ENCODE measurements at regions not wholly inside any gene's neighbourhood (a gene's known extent, or its start where the extent isn't known, plus 50 kb on each side); places are given as distances from the start of the nearest gene placed in this dataset.
"Not testable (repeated sequence)": the region's sequence is repeated elsewhere in the genome, so short reads cannot be mapped to it uniquely, and the experiment has no call there.

- no peak for DNase-seq
Observed at GRCh38 chr14:85912141-85912540, 382.2 kb downstream of the FLRT2 start.

- no peak for DNase-seq
Observed at GRCh38 chr14:85911044-85911443, 381.1 kb downstream of the FLRT2 start.

GRCh38 chr14:85909581-85909980, 379.6 kb downstream of the FLRT2 start:
- DNase-seq = no peak

- DNase-seq = no peak
Observed at GRCh38 chr14:85907536-85907935, 377.6 kb downstream of the FLRT2 start.

DNA sequence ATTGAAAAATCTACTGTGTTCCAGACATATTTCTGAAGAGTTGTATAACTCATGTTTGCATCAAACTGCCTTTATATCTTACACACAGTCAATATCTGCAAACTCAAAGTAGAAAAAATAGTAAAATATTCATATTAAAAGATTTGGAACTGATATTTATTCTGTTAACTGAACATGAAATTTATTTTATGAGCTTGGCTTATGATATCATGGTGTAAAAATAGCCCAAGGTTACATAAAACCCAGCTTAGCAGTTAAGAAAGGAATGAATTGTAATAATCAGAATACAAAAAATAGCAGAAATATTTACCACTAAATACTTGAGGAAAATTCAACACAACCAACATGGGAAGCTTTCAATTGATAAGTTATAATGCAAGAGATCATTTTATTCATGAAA, 367.9 kb downstream of the FLRT2 start:
- DNase-seq = no peak

- DNase-seq = no peak
Observed at GRCh38 chr14:85895603-85896002, 365.7 kb downstream of the FLRT2 start.

DNA sequence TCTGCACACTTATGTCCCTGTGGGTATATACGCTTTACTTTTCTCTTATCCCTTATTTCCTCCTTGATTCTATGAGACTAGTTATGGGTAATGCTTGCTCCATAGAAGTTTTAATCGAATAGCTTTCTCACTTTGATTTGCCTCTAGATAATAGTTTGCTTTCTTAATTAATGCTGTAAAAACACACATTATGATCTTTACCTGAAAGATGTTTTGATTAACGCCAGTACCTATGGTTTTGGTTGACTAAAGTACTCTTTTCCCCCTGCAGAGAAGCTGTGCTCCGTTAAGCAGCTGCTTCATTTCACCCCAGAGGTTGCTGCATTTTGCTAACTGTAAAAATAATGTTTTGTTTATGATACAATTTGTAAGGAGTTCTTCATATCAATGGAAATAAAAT, 362.3 kb downstream of the FLRT2 start:
- no peak for DNase-seq

DNA sequence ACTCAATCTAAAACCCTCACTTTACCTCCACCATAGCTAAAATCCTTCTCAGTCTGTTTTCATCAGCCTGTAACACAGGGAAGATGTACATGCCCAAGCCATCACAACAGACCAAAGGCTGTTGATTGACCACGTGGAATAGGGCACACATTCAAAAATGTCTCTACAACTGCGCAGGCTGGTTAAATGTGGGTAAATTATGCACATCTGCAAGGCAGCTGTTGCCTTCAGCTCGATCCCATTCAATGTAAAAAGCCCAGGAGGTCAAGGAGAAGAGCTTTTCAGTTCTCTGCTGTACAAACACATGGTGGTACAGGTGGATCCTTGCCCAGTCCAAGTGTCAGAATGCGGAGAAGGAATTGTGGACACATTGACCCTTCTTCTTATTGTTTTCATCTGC, 354.0 kb downstream of the FLRT2 start:
- no peak for DNase-seq

- no peak for DNase-seq
Observed at GRCh38 chr14:85883101-85883500, 353.2 kb downstream of the FLRT2 start.

DNA sequence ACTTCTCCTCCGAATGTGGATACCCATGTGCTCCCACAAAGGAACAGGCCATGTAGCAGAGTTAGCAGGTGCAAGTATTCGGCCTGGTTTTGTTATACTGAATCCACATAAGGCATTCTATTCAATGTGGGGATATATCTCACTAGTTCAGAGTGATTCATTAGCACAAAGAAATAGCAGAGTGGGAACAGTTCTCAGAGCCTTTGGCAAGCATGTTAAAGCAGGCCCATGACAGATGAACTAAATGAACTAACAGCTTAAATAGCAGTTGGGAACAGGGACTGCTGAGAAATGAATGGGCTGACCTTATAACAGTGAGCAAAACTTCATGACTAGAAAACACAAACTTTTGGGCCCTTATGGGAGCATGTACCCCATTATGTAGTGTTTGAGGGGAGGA, 352.0 kb downstream of the FLRT2 start:
- DNase-seq = no peak

DNA sequence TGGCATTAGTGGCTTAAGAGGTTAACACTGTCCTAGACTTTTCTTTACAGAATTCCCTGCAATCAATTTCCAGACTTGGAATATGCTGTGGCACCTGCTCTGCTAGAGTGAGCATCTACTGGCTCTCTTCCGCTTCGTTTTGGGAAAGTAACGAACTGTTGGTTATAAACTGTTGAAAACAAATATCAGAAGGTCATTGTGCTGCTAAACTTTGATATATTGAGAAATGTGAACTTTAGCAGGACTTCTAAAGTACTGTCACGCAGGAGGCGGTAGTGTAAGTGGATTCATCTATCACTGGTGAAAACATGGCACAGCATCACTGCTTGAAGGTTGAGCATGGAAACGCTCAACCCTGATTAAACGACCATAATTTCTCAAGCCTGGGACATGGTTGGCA, 348.9 kb downstream of the FLRT2 start:
- no peak for DNase-seq

DNA sequence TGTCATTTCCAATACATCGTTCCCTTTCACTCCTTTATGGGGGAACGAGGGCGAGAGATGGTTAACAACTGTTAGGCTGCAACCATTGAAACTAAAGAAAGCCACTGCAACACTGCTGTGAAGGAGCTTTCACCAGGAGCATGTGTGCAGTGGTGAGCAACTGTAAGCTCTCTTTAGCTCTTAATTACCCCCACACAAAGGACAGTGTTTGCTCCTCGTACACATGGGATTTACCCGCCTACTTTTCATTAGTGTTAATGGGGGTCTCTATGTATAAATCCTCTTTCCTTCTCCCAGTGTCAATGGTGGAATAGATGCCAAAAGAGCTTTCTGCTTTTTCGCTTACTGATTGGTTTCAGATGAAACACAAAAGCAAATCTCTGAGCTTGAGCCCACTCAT, 343.1 kb downstream of the FLRT2 start:
- no peak for DNase-seq

DNA sequence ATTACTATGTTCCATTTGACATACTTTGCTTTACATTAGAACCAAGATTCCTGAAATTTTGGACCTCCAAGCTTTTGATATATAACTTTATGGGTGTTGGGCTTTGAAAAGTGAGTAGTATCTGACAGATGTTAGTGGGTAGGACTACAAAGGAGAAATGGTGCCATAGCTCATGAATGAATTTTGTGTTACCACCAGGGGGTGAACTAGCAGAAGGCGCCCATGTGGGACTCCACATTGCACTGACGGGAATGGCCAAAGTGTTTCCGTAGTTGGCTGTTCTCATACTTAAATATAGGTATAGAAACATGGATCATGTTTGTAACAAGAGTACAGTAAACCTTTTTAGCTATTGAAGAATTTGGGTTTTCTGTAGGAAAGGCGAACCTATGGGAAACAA, 337.5 kb downstream of the FLRT2 start:
- no peak for DNase-seq

DNA sequence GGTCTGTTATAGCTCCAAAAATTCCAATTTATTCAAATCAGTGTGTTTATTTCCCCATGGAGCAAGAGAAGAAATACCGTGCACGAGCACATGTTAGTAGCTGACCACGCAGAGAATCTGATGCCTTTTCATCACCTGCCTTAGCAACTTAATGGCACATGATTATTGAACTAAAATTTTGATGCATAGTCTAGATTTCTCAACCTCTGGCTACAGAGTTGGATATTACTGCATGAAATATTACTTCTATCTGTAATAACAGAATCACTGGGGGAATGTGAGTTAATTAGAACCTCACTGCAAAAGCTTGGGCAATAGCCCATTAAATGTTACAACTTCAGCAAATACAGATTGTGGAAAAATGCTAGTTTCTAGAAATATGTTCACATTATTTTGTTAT, 335.8 kb downstream of the FLRT2 start:
- no peak for DNase-seq

GRCh38 chr14:85858634-85859033, 328.7 kb downstream of the FLRT2 start:
- DNase-seq = no peak

DNA sequence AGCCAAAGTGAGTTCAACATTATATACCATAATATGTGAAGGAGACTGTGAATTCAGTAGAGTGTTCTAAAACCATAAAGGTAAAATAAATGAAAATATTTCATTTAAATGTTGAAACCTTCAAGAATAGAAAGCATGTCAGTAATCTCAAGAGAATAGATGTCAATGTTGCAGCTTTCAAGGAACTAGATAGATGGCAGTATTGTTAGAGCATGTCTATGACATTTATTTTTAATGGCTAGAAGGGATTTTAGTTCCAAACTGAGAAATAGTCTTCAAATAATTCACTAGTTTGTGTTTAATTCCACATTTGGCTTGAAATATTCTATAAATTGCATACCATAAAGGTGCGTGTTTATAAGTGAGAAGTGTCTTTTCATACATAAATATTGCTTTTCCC, 326.5 kb downstream of the FLRT2 start:
- DNase-seq = no peak

GRCh38 chr14:85853996-85854526, 324.1 kb downstream of the FLRT2 start:
- DNase-seq = no peak

GRCh38 chr14:85852906-85853305, 323.0 kb downstream of the FLRT2 start:
- no peak for DNase-seq

GRCh38 chr14:85852123-85852522, 322.2 kb downstream of the FLRT2 start:
- DNase-seq = not testable (repeated sequence)

GRCh38 chr14:85830549-85830948, 300.6 kb downstream of the FLRT2 start:
- DNase-seq = not testable (repeated sequence)

GRCh38 chr14:85829601-85830000, 299.7 kb downstream of the FLRT2 start:
- DNase-seq = not testable (repeated sequence)

- DNase-seq = no peak
Observed at GRCh38 chr14:85824526-85824925, 294.6 kb downstream of the FLRT2 start.

- no peak for DNase-seq
Observed at GRCh38 chr14:85822236-85822635, 292.3 kb downstream of the FLRT2 start.

GRCh38 chr14:85817430-85817829, 287.5 kb downstream of the FLRT2 start:
- no peak for DNase-seq

DNA sequence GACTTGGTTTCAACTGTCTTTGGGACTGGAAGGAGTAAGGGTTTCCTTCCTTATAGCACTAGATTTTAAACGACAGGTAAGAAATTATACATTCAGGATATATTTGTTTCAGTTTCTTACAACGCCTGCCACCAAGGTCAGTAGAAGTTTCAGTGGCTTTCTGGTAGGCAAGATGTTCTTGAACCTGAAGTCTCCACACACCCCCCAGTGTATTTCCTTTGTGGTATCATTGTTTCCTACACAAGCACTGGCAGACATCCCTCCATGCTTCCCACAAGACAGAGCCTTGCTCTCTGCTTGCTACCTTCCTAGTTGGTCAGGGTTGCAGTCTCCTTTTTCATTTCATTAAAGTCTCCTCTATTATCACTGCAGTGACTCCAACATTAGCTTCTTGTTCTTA, 283.1 kb downstream of the FLRT2 start:
- DNase-seq = no peak

- no peak for DNase-seq
Observed at GRCh38 chr14:85811340-85811739, 281.4 kb downstream of the FLRT2 start.

Data from CD4-positive, alpha-beta T cell treated with Interleukin-12 subunit alpha and Interleukin-12 subunit beta, for 1 hour (primary cell).